ENCODE measurements at regions not wholly inside any gene's neighbourhood (a gene's known extent, or its start where the extent isn't known, plus 50 kb on each side); places are given as distances from the start of the nearest gene placed in this dataset.

GRCh38 chr12:76236640-76237039, 111.6 kb downstream of the BBS10 start:
- no peak for DNase-seq (ENCODE audit: low spot score)
- BruUV-seq (replicated peaks): no TSS peak
- ChIA-PET POLR2A (no interaction called here), CTCF (ENCODE audit: unreplicated experiment) (no interaction called here)
- no peaks in the 10 kb centered on the region for H4K20me1 ChIP-seq (ENCODE audit: insufficient read depth, low read length)
- no peaks in the 10 kb centered on the region for H3K36me3 ChIP-seq (ENCODE audit: insufficient read depth, low read length)
- H3K27ac ChIP-seq (ENCODE audit: low read depth, low read length, poor library complexity, severe bottlenecking): no peak overlapping the region
- no peak overlapping the region for H2AFZ ChIP-seq (ENCODE audit: low read length)
- H3K4me3 ChIP-seq (ENCODE audit: low read depth, low read length, poor library complexity, severe bottlenecking): no peak overlapping the region
- H3K9me2 ChIP-seq (ENCODE audit: insufficient read depth, low read length): no peaks in the 10 kb centered on the region
- H3K4me2 ChIP-seq (ENCODE audit: low read length): no peak overlapping the region
- intact Hi-C loops (cut with micrococcal nuclease; ENCODE audit: unreplicated experiment): no loop called here
- no peak for TF ChIP-seq EZH2phosphoT487 (IDR thresholded peaks at IDR 0.05; ENCODE audit: borderline replicate concordance, low read depth, low read length)
- no peak for TF ChIP-seq CTCF (conservative IDR thresholded peaks at IDR 0.05; ENCODE audit: low read length)
- H3K79me2 ChIP-seq (ENCODE audit: insufficient read depth, low read depth, low read length): no peaks in the 10 kb centered on the region
- no peaks in the 10 kb centered on the region for H3K9me3 ChIP-seq (ENCODE audit: low read length)
- no peaks in the 10 kb centered on the region for H3K4me1 ChIP-seq (ENCODE audit: insufficient read depth, low read length, poor library complexity, severe bottlenecking)

DNA sequence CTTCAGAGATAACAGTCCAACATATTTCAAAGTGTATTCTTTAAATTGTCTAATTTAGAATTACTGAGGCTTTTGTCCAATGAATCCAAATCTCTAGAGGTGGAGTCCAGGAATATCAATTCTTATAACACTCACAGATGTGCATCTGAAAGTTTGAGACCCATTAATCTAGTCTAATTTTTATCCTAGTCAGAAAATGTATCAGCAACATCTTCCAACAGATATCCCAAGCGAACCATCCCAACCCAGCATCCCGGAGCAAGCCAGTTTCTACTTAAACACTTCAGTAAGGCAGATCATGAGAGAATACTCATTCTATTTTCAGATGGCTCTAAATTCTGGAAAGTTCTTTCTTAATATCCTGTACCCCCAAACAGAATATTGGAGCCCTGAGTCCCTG, 113.5 kb downstream of the BBS10 start:
- ChIA-PET POLR2A (interaction anchor here (0.8 kb wide), 1 partner anchor 470 kb away, joined by 3 read pairs; no protein-coding TSS in a partner anchor), CTCF (ENCODE audit: unreplicated experiment) (no interaction called here)
- TF ChIP-seq EZH2phosphoT487 (IDR thresholded peaks at IDR 0.05; ENCODE audit: borderline replicate concordance, low read depth, low read length) (no peak), CTCF (conservative IDR thresholded peaks at IDR 0.05; ENCODE audit: low read length) (no peak)
- DNase-seq (ENCODE audit: low spot score): no peak
- no TSS peak for BruUV-seq (replicated peaks)
- Histone ChIP-seq H3K27ac (ENCODE audit: low read depth, low read length, poor library complexity, severe bottlenecking) (no peak overlapping the region), H3K9me3 (ENCODE audit: low read length) (no peaks in the 10 kb centered on the region), H3K4me3 (ENCODE audit: low read depth, low read length, poor library complexity, severe bottlenecking) (no peak overlapping the region), H3K9me2 (ENCODE audit: insufficient read depth, low read length) (no peaks in the 10 kb centered on the region), H3K79me2 (ENCODE audit: insufficient read depth, low read depth, low read length) (no peaks in the 10 kb centered on the region), H3K36me3 (ENCODE audit: insufficient read depth, low read length) (no peaks in the 10 kb centered on the region), H2AFZ (ENCODE audit: low read length) (no peak overlapping the region), H3K4me2 (ENCODE audit: low read length) (no peak overlapping the region), H3K4me1 (ENCODE audit: insufficient read depth, low read length, poor library complexity, severe bottlenecking) (no peaks in the 10 kb centered on the region), H4K20me1 (ENCODE audit: insufficient read depth, low read length) (no peaks in the 10 kb centered on the region)
- intact Hi-C loops (cut with micrococcal nuclease; ENCODE audit: unreplicated experiment): no loop called here

DNA sequence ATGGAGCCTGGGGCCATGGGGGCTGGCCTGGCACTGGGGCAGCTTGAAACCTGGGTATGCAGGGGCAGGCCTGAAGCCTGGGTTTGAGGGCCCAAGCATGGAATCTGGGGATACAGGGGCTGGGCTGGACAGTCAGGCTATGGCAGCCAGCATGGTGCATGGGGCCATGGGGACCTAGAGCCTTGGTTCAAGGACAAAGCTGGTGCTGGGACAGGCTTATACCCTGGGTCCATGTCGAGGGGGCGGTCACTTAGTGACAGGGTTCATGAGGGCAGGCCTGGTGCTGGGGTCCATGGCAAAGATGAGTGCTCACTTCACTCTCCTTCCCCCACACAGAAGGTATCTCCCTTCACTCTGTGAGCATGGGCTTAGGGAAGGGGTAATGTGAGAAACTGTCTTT, 116.2 kb downstream of the BBS10 start:
- no peak overlapping the region for H3K4me2 ChIP-seq (ENCODE audit: low read length)
- no peaks in the 10 kb centered on the region for H4K20me1 ChIP-seq (ENCODE audit: insufficient read depth, low read length)
- H3K27ac ChIP-seq (ENCODE audit: low read depth, low read length, poor library complexity, severe bottlenecking): no peak overlapping the region
- no peaks in the 10 kb centered on the region for H3K9me3 ChIP-seq (ENCODE audit: low read length)
- no TSS peak for BruUV-seq (replicated peaks)
- TF ChIP-seq CTCF (conservative IDR thresholded peaks at IDR 0.05; ENCODE audit: low read length) (no peak), EZH2phosphoT487 (IDR thresholded peaks at IDR 0.05; ENCODE audit: borderline replicate concordance, low read depth, low read length) (no peak)
- no peaks in the 10 kb centered on the region for H3K79me2 ChIP-seq (ENCODE audit: insufficient read depth, low read depth, low read length)
- no peaks in the 10 kb centered on the region for H3K9me2 ChIP-seq (ENCODE audit: insufficient read depth, low read length)
- DNase-seq (ENCODE audit: low spot score): no peak
- CTCF ChIA-PET (ENCODE audit: unreplicated experiment): no interaction called here
- intact Hi-C loops (cut with micrococcal nuclease; ENCODE audit: unreplicated experiment): no loop called here
- no peak overlapping the region for H3K4me3 ChIP-seq (ENCODE audit: low read depth, low read length, poor library complexity, severe bottlenecking)
- no peaks in the 10 kb centered on the region for H3K36me3 ChIP-seq (ENCODE audit: insufficient read depth, low read length)
- H2AFZ ChIP-seq (ENCODE audit: low read length): no peak overlapping the region
- POLR2A ChIA-PET: no interaction called here
- no peaks in the 10 kb centered on the region for H3K4me1 ChIP-seq (ENCODE audit: insufficient read depth, low read length, poor library complexity, severe bottlenecking)

Measured in OCI-LY7 (cell line).